Mesenchymal stem cell (in vitro differentiated cells and primary cell): ENCODE measurements at regions not wholly inside any gene's neighbourhood (a gene's known extent, or its start where the extent isn't known, plus 50 kb on each side); places are given as distances from the start of the nearest gene placed in this dataset.

ENCODE experiments used
- DNase-seq: peaks from one replicate; pipeline ENCODE4 v3.0.0-alpha.2; 2013
- H2AFZ ChIP-seq: one replicate; pipeline ENCODE4 v1.6.1; 2013; ENCODE audit warnings: low read depth, mild to moderate bottlenecking, control low read depth, inconsistent platforms, low read length, moderate library complexity
- H2AK5ac ChIP-seq: 2 replicates; pipeline ENCODE4 v1.6.1; 2013; ENCODE audit warnings: low read length, moderate library complexity, mild to moderate bottlenecking, inconsistent platforms; ENCODE audit not compliant: severe bottlenecking
- H2BK120ac ChIP-seq: one replicate; pipeline ENCODE4 v1.6.1; 2013; ENCODE audit warnings: low read depth, mild to moderate bottlenecking, inconsistent platforms, low read length, moderate library complexity
- H2BK12ac ChIP-seq, 2 experiments: one replicate each; pipeline ENCODE4 v1.6.1; 2013; ENCODE audit warnings: inconsistent platforms in 2 of 2, low read length in 2 of 2, mild to moderate bottlenecking in 2 of 2, moderate library complexity in 2 of 2, control low read depth in 1 of 2
- H2BK15ac ChIP-seq: one replicate; pipeline ENCODE4 v1.6.1; 2013; ENCODE audit warnings: mild to moderate bottlenecking, low read depth, inconsistent platforms; ENCODE audit not compliant: poor library complexity, severe bottlenecking
- H2BK5ac ChIP-seq: 2 replicates; pipeline ENCODE4 v1.6.1; 2013; ENCODE audit warnings: low read depth, mild to moderate bottlenecking, low read length, control low read depth, inconsistent platforms; ENCODE audit not compliant: poor library complexity, severe bottlenecking
- H3K14ac ChIP-seq, 2 experiments: one replicate each; pipeline ENCODE4 v1.6.1; 2013; ENCODE audit warnings: inconsistent platforms in 2 of 2, low read length in 2 of 2, control low read depth in 1 of 2, mild to moderate bottlenecking in 1 of 2, moderate library complexity in 1 of 2
- H3K18ac ChIP-seq, 2 experiments: one replicate each; pipeline ENCODE4 v1.6.1; 2013; ENCODE audit warnings: inconsistent platforms in 2 of 2, low read length in 2 of 2, control low read depth in 1 of 2, low read depth in 1 of 2, mild to moderate bottlenecking in 1 of 2
- H3K23ac ChIP-seq, 2 experiments: one replicate each; pipeline ENCODE4 v1.6.1; 2013; ENCODE audit warnings: inconsistent platforms in 2 of 2, low read length in 2 of 2, mild to moderate bottlenecking in 2 of 2, moderate library complexity in 2 of 2, control low read depth in 1 of 2
- H3K27ac ChIP-seq: 2 replicates; pipeline ENCODE4 v1.5.1; 2013; ENCODE audit warnings: mild to moderate bottlenecking, moderate library complexity, low read length, control low read depth, inconsistent platforms; ENCODE audit not compliant: poor library complexity, severe bottlenecking
- H3K27me3 ChIP-seq, 2 experiments: 2 replicates each; pipeline versions ENCODE4 v1.6.1 to v1.7.0; 2013; ENCODE audit warnings: low read length in 2 of 2, mild to moderate bottlenecking in 2 of 2, moderate library complexity in 2 of 2, control low read depth in 1 of 2, inconsistent platforms in 1 of 2; ENCODE audit not compliant: control insufficient read depth in 1 of 2, insufficient read depth in 1 of 2
- H3K36me3 ChIP-seq, 2 experiments: 2 replicates each; pipeline versions ENCODE4 v1.6.1 to v1.7.0; 2013; ENCODE audit warnings: low read length in 2 of 2, control low read depth in 1 of 2, inconsistent platforms in 1 of 2, low read depth in 1 of 2, mild to moderate bottlenecking in 1 of 2; ENCODE audit not compliant: insufficient read depth in 2 of 2, control insufficient read depth in 1 of 2
- H3K4ac ChIP-seq, 2 experiments: one replicate each; pipeline ENCODE4 v1.6.1; 2013; ENCODE audit warnings: inconsistent platforms in 2 of 2, low read length in 2 of 2, mild to moderate bottlenecking in 2 of 2, moderate library complexity in 2 of 2, control low read depth in 1 of 2, low read depth in 1 of 2
- H3K4me1 ChIP-seq: 2 replicates; pipeline ENCODE4 v1.6.1; 2013; ENCODE audit warnings: low read depth, low read length, control low read depth; ENCODE audit not compliant: control insufficient read depth, insufficient read depth
- H3K4me2 ChIP-seq: 2 replicates; pipeline ENCODE4 v1.6.1; 2013; ENCODE audit warnings: low read length, mild to moderate bottlenecking, inconsistent platforms; ENCODE audit not compliant: poor library complexity, severe bottlenecking
- H3K4me3 ChIP-seq, 2 experiments: 2 replicates each; pipeline versions ENCODE4 v1.5.1 to v1.7.0; 2013; ENCODE audit warnings: low read length in 2 of 2, mild to moderate bottlenecking in 2 of 2, control low read depth in 1 of 2, low read depth in 1 of 2; ENCODE audit not compliant: insufficient read depth in 1 of 2
- H3K79me1 ChIP-seq: replicated peaks from 2 replicates; pipeline ENCODE4 v1.6.1; 2013; ENCODE audit warnings: mild to moderate bottlenecking, control low read depth, low read length, inconsistent platforms; ENCODE audit not compliant: poor library complexity, severe bottlenecking
- H3K9ac ChIP-seq: 2 replicates; pipeline ENCODE4 v1.7.0; 2013; ENCODE audit warnings: mild to moderate bottlenecking, low read length, moderate library complexity
- H3K9me3 ChIP-seq: 2 replicates; pipeline ENCODE4 v1.7.0; 2013; ENCODE audit warnings: mild to moderate bottlenecking, low read length; ENCODE audit not compliant: control insufficient read depth
- H4K8ac ChIP-seq: one replicate; pipeline ENCODE4 v1.6.1; 2013; ENCODE audit warnings: inconsistent platforms, mild to moderate bottlenecking, low read length, moderate library complexity
- H4K91ac ChIP-seq: one replicate; pipeline ENCODE4 v1.6.1; 2013; ENCODE audit warnings: mild to moderate bottlenecking, low read length, inconsistent platforms
- WGBS: methylation state at CpG from one replicate; pipeline ENCODE4 v1.1.7; 2013; ENCODE audit warnings: mixed read lengths; 5-methylcytosine and 5-hydroxymethylcytosine counted together

GRCh38 chr4:11503166-11503565 lies 74.5 kb upstream of the HS3ST1 start:
- WGBS: 23% methylated on average over 3 of the region's 3 CpGs
- Histone ChIP-seq H3K27me3 (no peaks in the 10 kb centered on the region), H3K23ac (no peak overlapping the region), H4K91ac (no peak overlapping the region), H3K36me3 (no peaks in the 10 kb centered on the region), H2BK12ac (no peak overlapping the region), H3K4me3 (no peak overlapping the region), H2AFZ (no peak overlapping the region), H3K4me2 (no peak overlapping the region), H3K9me3 (no peaks in the 10 kb centered on the region), H4K8ac (no peak overlapping the region), H3K9ac (no peak overlapping the region), H3K14ac (no peak overlapping the region), H2BK120ac (no peak overlapping the region), H3K4ac (no peak overlapping the region), H3K4me1 (peaks cover 7% of the 10 kb centered on the region), H3K27ac (no peak overlapping the region), H2AK5ac (peak overlapping the region; percentile 23), H3K18ac (no peak overlapping the region), H2BK15ac (no peak overlapping the region), H2BK5ac (no peak overlapping the region), H3K79me1 (no peaks in the 10 kb centered on the region)
- no peak for DNase-seq

- WGBS: 53% methylated on average over 3 of the region's 3 CpGs
- H4K91ac ChIP-seq: no peak overlapping the region
- H2BK15ac ChIP-seq: no peak overlapping the region
- no peak overlapping the region for H3K9ac ChIP-seq
- H3K4me2 ChIP-seq: no peak overlapping the region
- no peak overlapping the region for H3K18ac ChIP-seq
- no peak overlapping the region for H3K4me3 ChIP-seq
- H3K27ac ChIP-seq: peak overlapping the region; percentile 61
- H3K14ac ChIP-seq: no peak overlapping the region
- H3K79me1 ChIP-seq: no peaks in the 10 kb centered on the region
- no peak overlapping the region for H3K4ac ChIP-seq
- no peaks in the 10 kb centered on the region for H3K36me3 ChIP-seq
- H2AK5ac ChIP-seq: no peak overlapping the region
- no peak overlapping the region for H2BK5ac ChIP-seq
- H2BK120ac ChIP-seq: no peak overlapping the region
- no peak overlapping the region for H2AFZ ChIP-seq
- no peaks in the 10 kb centered on the region for H3K27me3 ChIP-seq
- H3K4me1 ChIP-seq: no peaks in the 10 kb centered on the region
- no peak overlapping the region for H2BK12ac ChIP-seq
- H4K8ac ChIP-seq: no peak overlapping the region
- peaks cover 8% of the 10 kb centered on the region for H3K9me3 ChIP-seq
- no peak overlapping the region for H3K23ac ChIP-seq
- DNase-seq: no peak
Observed at GRCh38 chr4:11497972-11498371, 69.3 kb upstream of the HS3ST1 start.

GRCh38 chr4:11497212-11497806 lies 68.6 kb upstream of the HS3ST1 start:
- no peaks in the 10 kb centered on the region for H3K36me3 ChIP-seq
- H3K4me3 ChIP-seq: no peak overlapping the region
- H3K23ac ChIP-seq: no peak overlapping the region
- H4K8ac ChIP-seq: no peak overlapping the region
- no peak overlapping the region for H2BK5ac ChIP-seq
- H2BK120ac ChIP-seq: no peak overlapping the region
- no peak overlapping the region for H2BK12ac ChIP-seq
- peak overlapping the region; percentile 46 for H3K27ac ChIP-seq
- H2AK5ac ChIP-seq: no peak overlapping the region
- H3K79me1 ChIP-seq: no peaks in the 10 kb centered on the region
- no peak overlapping the region for H4K91ac ChIP-seq
- H2BK15ac ChIP-seq: no peak overlapping the region
- no peak overlapping the region for H2AFZ ChIP-seq
- H3K9ac ChIP-seq: no peak overlapping the region
- WGBS: 57% methylated on average over 1 of the region's 1 CpG
- no peaks in the 10 kb centered on the region for H3K4me1 ChIP-seq
- peaks cover 8% of the 10 kb centered on the region for H3K9me3 ChIP-seq
- H3K27me3 ChIP-seq: no peaks in the 10 kb centered on the region
- no peak overlapping the region for H3K4me2 ChIP-seq
- H3K4ac ChIP-seq: no peak overlapping the region
- no peak overlapping the region for H3K18ac ChIP-seq
- no peak overlapping the region for H3K14ac ChIP-seq
- no peak for DNase-seq

GRCh38 chr4:11496351-11496829 lies 67.7 kb upstream of the HS3ST1 start:
- no peak overlapping the region for H3K4me2 ChIP-seq
- no peaks in the 10 kb centered on the region for H3K27me3 ChIP-seq
- no peak overlapping the region for H3K23ac ChIP-seq
- H2AK5ac ChIP-seq: no peak overlapping the region
- H3K9ac ChIP-seq: no peak overlapping the region
- no peak overlapping the region for H4K8ac ChIP-seq
- WGBS: 76% methylated on average over 7 of the region's 7 CpGs
- H4K91ac ChIP-seq: no peak overlapping the region
- no peaks in the 10 kb centered on the region for H3K4me1 ChIP-seq
- H3K14ac ChIP-seq: no peak overlapping the region
- DNase-seq: no peak
- H2AFZ ChIP-seq: no peak overlapping the region
- no peak overlapping the region for H3K4ac ChIP-seq
- H2BK5ac ChIP-seq: no peak overlapping the region
- H2BK12ac ChIP-seq: no peak overlapping the region
- H3K36me3 ChIP-seq: no peaks in the 10 kb centered on the region
- peaks cover 8% of the 10 kb centered on the region for H3K9me3 ChIP-seq
- H2BK120ac ChIP-seq: no peak overlapping the region
- H3K79me1 ChIP-seq: no peaks in the 10 kb centered on the region
- H3K18ac ChIP-seq: no peak overlapping the region
- no peak overlapping the region for H3K4me3 ChIP-seq
- peak overlapping the region; percentile 2 for H3K27ac ChIP-seq
- no peak overlapping the region for H2BK15ac ChIP-seq
